Retinal pigment epithelial cell (primary cell): ENCODE measurements at regions not wholly inside any gene's neighbourhood (a gene's known extent, or its start where the extent isn't known, plus 50 kb on each side); places are given as distances from the start of the nearest gene placed in this dataset.

Experiments
- DNase-seq: peaks from one replicate; pipeline ENCODE4 v3.0.0-alpha.2; 2010; ENCODE audit warnings: low read depth
- H3K4me3 ChIP-seq: 2 replicates; pipeline ENCODE4 v1.5.1; 2011; ENCODE audit warnings: mild to moderate bottlenecking, low read length, control low read depth, moderate library complexity
- TF ChIP-seq, protein P1 (sequence below): conservative IDR thresholded peaks from 2 replicates; pipeline ENCODE4 v1.5.1; 2011; ENCODE audit warnings: low read depth, low read length, control low read depth, inconsistent platforms

DNA sequence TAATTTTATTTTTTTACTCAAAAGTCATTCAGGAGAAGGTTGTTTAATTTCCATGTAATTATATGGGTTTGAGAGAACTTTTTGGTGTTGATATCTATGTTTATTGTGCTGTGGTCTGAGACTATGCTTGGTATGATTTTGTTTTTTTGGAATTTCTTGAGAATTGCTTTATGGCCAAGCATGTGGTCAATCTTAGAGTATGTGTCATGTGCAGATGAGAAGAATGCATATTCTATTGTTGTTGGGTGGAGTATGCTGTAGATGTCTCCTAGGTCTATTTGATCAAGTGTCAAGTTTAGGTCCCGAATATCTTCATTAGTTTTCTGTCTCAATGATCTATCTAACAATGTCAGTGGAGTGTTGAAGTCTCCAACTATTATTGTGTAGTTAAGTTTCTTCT lies 134.9 kb downstream of the HMHB1 start:
- TF ChIP-seq, protein P1, sequence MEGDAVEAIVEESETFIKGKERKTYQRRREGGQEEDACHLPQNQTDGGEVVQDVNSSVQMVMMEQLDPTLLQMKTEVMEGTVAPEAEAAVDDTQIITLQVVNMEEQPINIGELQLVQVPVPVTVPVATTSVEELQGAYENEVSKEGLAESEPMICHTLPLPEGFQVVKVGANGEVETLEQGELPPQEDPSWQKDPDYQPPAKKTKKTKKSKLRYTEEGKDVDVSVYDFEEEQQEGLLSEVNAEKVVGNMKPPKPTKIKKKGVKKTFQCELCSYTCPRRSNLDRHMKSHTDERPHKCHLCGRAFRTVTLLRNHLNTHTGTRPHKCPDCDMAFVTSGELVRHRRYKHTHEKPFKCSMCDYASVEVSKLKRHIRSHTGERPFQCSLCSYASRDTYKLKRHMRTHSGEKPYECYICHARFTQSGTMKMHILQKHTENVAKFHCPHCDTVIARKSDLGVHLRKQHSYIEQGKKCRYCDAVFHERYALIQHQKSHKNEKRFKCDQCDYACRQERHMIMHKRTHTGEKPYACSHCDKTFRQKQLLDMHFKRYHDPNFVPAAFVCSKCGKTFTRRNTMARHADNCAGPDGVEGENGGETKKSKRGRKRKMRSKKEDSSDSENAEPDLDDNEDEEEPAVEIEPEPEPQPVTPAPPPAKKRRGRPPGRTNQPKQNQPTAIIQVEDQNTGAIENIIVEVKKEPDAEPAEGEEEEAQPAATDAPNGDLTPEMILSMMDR = no peak
- DNase-seq = no peak
- no peak overlapping the region for H3K4me3 ChIP-seq

DNA sequence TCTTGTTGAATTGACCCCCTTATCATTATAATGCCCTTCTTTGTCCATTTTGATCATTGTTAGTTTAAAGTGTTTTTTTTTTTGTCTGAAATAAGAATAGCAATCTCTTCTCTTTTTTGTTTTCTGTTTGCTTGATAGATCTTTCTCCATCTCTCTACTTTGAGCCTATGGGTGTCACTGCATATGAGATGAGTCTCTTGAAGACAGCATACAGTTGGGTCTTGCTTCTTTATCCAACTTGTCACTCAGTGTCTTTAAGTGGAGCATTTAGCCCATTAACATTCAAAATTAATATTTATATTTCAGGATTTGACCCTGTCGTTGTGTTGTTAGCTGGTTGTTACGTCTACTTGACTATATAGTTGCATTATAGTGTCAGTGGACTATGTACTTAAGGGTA lies 135.4 kb downstream of the HMHB1 start:
- TF ChIP-seq, protein P1 = no peak
- no peak overlapping the region for H3K4me3 ChIP-seq
- DNase-seq = no peak

DNA sequence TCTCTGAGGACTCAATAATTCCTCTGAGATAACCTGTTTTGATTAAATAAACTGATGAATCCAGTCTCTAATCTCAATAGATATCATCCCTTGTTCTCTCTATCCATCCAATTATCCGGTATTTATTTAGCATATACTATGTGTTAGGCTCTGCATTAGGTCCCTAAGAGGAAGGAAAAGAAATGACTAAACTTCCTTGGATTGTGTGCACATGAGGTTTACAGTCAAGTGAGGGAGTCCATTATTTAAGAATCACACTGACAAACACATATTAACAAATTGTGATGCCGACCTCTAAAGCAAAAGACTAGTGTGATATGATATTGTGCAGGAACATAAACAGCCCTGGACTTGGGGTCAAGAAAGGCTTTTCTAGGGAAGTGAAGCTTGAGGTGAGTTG lies 140.8 kb downstream of the HMHB1 start:
- DNase-seq = no peak
- TF ChIP-seq, protein P1 = no peak
- no peak overlapping the region for H3K4me3 ChIP-seq

DNA sequence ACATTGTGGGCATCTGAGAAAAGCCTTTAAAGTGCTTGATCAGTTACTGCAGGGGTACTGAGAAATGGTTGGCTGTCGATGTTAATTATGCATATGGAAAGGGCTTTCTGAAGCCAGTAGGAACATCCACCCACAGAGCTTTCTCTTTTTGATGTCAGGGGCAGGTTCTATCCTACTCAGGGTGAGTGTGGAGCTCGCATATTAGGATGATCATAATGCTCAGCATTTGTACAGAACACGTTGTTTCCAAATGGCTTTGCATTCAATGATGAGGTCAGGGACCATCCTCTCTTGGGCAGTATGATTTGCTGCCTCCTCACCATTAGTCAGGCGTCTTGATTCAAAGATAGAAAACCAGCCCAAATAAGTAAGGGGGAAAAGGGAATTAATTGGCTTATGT lies 141.9 kb downstream of the HMHB1 start:
- DNase-seq = no peak
- no peak overlapping the region for H3K4me3 ChIP-seq
- TF ChIP-seq, protein P1 = no peak

DNA sequence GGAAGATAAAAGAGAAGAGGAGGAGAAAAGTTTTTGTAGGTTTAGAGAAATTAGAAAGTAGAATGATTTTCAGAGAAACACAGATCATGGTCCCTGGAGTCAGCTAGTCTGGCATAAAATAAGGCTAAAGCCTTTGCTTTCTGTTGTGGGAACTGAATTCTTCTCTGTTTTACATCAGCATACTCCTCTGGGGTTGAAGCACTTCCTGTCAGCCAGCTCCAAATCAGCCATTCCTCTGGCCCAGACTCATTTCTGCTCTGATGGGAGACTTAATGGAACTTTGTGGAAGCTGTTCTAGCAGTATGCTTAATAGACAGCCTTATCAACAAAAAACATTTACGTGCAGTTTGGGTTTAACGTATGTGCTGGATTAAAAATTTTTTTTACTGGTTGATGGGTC lies 143.2 kb downstream of the HMHB1 start:
- H3K4me3 ChIP-seq = no peak overlapping the region
- TF ChIP-seq, protein P1 = no peak
- DNase-seq = no peak

DNA sequence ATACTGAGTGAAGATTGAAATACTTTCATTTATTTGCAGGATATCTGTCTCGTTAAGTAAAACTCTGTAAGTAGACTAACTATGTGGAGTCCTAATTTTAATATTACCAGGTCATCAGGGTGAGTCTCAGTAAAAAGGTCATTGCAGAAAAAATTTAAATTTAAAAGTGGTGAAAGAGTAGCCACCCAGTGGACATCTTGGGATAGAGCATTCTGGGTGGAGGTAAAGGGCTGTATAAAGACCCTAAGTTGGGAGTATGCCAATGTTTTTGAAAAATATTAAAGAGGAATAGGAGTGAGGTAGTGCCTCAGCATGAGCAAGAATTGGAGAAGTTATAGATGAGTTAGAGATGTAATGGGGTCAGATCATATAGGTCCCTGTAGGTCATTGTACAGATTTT lies 145.5 kb downstream of the HMHB1 start:
- DNase-seq = no peak
- no peak overlapping the region for H3K4me3 ChIP-seq
- TF ChIP-seq, protein P1 = peak; percentile 53

DNA sequence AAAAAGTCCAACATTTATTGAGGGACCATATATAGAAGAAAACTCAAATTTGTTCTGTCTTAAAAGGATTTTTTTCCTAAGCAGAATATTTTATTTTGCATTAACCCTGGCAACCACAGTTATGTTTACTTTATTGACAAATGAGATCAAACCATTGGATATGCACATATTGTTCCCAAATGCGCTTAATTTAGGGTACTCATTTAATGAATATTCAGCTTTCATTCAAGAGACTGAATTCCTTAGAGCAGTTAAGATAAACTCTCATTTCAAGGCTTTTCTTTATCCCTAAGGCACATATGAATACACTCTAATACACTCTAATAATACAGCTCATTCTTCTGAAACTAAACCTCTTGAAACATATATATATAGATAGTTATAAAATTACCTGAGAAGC lies 150.2 kb downstream of the HMHB1 start:
- no peak for DNase-seq
- TF ChIP-seq, protein P1 = no peak
- H3K4me3 ChIP-seq = no peak overlapping the region
